Fibroblast of skin of left biceps (primary cell): ENCODE measurements at regions not wholly inside any gene's neighbourhood (a gene's known extent, or its start where the extent isn't known, plus 50 kb on each side); places are given as distances from the start of the nearest gene placed in this dataset.
"Not testable (repeated sequence)": the region's sequence is repeated elsewhere in the genome, so short reads cannot be mapped to it uniquely, and the experiment has no call there.

Experiments
- DNase-seq, 2 experiments: peaks; one replicate each; pipeline ENCODE4 v3.0.0-alpha.2; 2013; ENCODE audit warnings: low read depth in 2 of 2

DNA sequence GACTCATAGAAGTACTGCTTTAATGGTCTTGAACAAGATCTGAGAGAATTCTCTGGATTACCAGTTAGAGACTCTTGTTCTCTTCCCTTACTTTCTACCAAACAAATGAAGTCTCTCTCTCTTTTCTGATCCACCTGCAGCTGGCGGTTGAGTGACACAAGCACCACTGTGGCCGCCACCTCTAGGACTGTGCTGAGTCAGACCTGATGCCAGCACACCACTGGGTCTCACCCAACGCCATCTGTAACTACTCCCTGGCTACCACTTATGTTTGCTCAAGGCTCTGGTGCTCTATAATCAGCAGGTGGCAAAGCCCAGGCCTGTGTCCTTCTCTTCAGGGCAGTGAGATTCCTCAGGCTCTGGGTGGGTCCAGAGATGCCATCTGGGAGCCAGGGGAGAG lies 1173.5 kb downstream of the RPA4 start:
- DNase-seq: no peak

DNA sequence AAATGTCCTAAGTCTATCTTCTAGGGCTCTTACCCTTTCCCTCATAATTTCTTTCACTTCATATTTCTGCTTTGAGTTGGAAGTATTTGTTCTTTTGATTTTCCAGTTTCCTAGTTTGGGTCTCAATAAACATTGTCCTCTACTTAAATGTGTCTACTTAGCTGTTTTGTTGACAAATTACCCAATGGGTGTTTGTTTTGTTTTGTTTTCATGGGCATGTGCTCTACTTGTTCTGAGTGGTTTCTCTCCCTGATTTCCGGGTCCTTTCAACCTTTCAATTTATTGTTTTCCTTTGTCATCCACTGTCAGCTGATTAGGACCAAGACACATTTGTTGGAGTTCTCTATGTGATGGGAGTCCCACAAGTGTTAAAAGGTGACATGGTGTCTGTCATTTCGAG lies 1181.4 kb downstream of the RPA4 start:
- no peak for DNase-seq

DNA sequence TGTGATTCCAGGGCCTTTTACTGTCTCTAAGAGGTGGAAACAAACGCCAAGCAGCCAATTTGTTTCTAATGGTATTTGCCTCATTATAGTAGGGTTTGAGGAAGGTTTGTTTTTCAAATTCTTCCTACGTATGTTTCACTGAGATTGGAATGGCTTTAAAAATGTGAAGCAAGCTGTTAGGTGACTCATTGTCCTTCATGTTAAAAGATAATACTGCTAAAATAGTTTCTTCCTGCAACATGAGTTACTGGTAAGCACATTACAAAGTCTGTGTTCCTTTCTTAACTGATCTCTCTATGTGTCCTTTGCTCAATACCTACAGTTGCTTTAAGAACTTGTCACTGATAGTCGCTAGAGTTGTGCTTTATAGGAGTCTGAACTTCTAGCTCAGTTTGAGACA lies 1183.9 kb downstream of the RPA4 start:
- DNase-seq: no peak

DNA sequence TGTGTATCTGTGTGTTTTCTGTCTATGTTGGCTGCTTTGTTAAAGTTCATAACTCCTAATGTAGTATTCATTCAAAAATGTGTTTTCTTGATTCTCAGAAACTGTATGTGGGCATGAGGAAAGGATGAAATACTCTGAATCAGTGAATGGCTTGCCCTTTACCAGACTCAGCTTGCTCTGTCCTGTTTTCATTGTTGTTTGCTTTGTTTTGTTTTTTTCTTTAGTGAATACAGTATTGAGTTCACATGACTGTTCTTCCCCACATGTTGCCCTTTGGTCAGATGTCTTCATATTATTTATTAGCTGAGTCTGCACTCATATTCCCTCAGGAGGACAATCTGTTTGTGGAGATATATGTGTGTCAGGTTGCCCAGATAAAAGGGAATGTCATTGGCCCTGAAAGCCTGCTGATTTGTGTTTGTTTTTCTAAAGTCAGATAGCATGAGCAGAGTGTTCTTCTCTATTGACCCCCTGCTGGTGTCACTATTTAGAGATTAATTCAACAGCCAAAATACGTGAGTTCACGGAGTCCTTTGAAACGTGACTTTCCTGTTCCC lies 1184.4 kb downstream of the RPA4 start:
- no peak for DNase-seq

DNA sequence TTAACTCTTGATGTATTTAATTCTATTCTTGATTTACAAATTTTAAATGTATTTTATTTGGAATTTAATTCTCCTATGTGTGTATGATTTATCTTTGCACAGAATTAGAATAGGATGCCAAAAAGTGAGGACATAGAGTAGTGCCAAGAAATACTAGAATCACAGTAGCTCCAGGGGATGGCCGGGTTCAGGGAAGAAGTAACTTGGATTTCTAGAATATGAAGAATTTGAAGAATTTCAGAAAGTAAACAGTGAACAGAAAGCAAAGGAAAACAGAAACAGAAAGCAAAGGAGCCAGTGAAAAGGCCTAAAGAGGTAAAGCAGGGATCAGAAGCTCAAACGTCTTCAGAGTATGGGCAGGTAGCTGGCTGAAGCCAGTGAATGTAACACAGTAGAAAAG lies 1187.6 kb downstream of the RPA4 start:
- DNase-seq: no peak

DNA sequence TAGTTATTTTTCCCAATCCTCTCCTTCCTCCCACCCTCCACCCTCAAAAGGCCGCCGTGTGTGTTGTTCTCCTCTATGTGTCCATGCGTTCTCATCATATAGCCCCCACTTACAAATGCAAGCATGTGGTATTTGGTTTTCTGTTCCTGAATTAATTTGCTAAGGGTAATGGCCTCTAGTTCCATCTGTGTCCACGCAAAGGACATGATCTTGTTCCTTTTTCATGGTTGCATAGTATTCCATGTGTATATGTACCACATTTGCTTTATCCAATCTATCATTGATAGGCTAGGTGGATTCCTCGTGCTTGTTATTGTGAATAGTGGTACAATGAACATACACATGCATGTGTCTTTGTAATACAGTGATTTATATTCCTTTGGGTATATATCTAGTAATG lies 1193.7 kb downstream of the RPA4 start:
- DNase-seq: no peak

DNA sequence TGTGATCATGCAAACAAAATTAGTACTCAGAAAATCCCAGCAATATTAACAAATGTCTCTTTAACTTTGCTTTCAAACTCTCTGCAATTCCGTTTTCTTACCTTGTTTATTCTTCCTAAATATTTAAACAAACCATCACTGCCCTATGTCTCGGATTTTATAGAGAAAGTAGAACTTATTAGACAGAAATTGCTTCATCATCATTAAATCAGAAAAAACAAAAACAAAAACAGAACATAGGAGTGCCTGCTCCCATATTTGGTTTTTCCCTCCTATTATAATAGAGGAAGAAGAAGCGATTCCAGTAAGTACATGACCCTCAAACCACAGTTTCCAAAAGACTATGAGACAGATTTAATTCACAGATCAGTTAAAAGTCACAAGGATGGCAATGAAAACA lies 1228.0 kb downstream of the RPA4 start:
- DNase-seq: no peak

DNA sequence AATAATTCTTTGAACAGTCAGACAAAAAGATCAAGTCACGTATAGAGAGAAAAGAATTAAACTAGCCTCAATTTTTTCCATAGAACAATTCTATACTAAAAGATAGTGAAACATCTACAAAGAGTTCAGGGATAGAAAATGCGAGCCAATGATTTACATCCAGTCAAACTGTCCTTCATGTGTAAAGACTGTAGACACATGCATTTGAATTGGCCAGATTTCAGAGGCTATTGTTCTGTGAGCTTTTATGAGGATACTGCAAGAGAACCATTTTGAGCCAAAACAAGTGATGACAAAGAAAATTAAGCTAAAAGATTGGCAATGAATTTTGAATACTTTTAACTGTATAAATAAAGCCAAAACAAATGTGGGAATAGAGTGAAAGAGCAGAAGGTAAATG lies 1230.3 kb downstream of the RPA4 start:
- DNase-seq: no peak

DNA sequence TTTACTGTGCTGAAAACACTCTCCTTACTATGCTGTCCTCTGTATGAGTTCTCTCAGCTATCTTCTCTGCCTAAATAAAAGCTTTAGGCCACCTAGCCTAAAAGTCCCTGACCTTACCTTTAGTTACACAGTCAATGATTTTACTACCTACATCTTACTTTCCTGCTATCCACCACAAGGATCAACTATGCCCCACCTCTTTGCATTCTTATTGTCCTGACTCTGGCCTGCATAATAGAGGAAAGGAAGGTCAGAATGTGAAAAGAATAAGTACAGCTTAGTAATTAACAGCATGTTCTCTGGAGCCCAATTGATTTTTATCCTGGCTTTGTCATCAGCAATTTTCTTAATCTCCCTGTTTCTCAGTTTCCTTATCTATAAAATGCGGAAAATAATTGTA lies 1257.8 kb downstream of the RPA4 start:
- DNase-seq: no peak

DNA sequence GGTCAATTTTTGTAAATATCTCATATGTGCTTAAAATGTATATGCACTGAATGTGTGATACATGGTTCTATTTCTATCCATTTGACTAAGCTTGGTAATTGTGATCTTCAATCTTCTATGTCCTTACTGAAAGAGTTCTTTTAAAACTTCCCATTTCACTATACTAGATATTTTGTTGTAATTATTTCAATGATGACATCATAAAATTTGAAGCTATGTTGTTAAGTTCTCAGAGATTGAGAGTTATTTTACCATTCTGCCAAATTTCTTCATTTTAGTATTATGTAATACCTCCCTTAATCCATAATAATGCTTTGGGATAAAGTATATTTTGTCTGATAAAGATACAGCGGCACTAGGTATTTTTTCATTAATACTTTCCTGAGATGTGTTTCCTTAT lies 1307.3 kb downstream of the RPA4 start:
- DNase-seq: no peak

DNA sequence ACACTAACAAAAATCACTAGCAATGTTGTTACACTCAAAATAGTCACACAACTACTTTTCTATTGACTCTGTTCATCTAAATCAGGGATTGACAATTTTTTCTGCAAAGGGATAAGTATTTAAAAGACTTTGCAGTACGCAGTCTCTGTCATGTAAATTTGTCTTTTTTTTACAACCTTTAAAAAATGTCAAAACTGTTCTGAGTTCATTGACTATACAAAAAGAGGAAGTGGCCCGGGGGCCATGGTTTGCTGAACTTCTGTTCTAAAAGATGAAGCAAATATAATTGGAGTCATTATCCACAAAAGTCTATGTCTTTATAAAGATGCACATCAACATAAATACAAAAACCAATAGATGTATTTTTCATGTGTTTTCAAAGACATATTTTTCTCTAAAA lies 1310.3 kb downstream of the RPA4 start:
- DNase-seq: no peak

DNA sequence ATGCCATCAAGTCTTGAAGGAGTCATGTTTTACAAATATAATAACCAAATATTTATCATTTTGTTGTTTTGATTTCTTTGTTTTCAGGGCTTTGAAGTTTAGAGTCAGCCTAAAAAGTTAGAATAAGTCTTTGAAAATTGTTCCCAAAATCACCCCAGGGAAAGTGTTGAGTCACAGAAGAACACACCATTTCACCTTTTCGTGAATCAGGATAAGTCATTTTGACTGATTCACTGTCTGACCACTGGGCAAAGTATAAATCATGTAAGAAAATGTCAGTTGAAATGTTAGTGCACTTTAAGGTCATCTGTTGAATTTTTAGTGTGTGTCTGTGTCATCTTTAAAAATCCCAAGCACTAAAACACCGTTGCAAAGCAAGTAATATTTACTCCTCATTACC lies 1320.1 kb downstream of the RPA4 start:
- no peak for DNase-seq

DNA sequence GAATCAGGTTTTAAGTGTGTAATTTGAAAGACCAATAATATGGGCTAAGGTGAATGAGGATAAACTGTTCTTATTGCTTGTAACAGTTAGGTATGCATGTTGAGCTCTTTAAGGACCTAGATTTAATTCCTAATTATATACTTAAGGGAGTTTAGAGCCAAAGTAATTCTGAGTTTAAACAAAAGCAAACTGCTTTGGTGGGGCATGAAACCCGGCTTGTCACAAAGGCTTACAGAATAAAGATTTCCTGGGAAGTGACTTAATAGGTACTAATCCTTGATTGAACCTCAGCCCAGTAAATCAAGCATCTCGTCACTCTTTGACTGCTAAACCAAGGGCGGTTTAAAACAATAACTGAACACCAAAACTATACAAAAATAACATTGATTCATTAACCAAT lies 1324.2 kb downstream of the RPA4 start:
- DNase-seq: no peak

DNA sequence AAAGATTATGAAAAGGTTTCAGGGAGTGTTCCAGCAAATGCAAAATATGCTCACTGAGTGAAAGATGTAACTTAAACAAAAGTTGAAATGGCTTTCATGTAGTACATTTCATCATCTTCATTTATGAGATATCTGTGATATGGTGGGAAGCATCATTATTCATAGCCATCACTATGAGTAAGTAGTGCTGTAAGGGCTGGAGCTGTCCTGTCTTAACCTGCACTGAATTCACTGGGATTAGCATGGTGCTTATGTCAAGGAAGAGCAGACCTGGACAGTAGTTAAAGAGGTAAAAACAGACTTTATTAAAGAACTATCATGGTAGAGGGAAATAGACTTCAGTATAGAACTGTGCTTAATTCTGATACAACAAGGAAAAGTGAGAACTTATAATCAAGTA lies 1347.3 kb downstream of the RPA4 start:
- DNase-seq: no peak

DNA sequence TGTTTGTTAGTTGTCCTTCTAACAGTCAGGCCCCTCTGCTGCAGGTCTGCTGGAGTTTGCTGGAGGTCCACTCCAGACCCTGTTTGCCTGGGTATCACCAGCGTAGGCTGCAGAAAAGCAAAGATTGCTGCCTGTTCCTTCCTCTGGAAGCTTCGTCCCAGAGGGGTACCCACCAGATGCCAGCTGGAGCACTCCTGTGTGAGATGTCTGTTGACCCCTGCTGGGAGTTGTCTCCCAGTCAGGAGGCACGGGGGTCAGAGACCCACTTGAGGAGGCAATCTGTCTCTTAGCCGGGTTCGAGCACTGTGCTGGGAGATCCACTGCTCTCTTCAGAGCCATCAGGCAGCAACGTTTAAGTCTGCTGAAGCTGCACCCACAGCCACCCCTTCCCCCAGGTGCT lies 1356.4 kb downstream of the RPA4 start:
- not testable (repeated sequence) for DNase-seq

DNA sequence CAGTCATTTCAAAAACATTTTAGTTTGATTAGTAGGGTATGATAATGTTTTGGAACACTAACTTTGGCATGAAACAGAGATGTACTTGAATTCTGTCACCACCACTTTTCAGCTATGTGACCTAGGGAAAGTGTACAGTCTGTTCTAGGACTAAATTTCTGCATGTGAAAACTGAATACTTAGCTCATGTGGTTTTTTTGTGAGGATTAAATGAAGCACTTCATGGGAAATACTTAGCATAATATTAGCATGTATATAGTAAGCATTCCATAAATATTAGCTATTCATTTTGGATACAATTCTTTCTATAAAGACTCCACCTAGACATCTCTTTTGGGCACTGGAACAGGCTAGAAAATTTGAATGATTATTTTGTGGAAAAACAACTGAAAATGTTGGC lies 1379.4 kb downstream of the RPA4 start:
- no peak for DNase-seq

DNA sequence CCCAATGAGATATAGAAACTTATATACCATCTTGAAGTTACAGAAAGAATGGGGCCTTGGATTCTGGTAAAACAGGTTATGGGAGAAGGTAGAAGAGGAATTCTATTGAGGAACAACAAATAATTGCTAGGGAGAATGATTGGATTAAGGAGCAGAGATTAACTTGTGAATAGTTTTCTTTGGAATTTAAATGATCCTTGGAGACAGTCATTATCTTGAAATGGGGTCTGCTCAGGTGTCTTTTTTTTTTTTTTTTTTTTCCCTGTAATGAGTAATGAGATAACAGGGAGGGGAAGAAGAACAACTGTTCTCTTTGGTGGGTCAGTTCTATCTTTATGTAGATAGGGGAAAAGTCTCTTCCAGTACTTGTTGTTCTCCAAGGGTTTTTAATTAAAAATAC lies 1406.0 kb downstream of the RPA4 start:
- no peak for DNase-seq

DNA sequence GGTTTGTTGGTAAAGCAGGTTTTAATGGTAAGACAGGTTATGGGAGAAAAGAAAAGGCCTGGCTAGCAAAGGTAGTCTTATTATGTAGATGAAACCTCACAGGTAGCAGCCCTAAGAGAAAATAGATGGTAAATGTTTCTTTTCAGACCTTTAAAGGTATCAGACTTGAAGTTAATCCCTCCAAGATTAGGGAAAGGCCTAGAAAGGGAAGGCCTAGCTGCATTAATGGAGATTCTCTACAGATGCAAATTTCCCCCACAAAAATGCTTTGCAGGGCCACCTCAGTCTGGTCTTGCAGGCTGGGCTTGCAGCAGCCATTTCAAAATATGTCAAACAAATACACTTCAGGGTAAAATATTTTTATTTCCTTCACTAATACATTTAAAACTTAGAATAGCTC lies 1410.6 kb downstream of the RPA4 start:
- DNase-seq: no peak

DNA sequence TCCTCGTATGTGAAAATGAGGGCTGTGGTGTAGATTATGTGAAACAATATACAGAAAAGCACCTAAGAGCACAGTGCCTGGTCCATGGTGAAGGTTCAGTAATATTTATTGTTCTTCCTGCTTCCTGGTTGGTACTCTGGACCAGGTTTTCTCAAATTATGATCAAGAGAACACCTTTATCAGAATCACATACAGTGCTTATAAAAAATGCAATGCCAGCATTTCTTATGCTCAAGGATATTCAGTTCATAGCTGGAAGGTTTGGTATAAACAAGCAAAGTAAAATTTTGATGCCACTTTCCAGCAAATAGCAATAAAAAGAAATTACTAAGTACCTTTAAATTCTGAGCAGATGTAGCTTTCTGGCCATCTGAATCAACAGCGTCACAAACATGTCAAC lies 1412.4 kb downstream of the RPA4 start:
- DNase-seq: no peak

DNA sequence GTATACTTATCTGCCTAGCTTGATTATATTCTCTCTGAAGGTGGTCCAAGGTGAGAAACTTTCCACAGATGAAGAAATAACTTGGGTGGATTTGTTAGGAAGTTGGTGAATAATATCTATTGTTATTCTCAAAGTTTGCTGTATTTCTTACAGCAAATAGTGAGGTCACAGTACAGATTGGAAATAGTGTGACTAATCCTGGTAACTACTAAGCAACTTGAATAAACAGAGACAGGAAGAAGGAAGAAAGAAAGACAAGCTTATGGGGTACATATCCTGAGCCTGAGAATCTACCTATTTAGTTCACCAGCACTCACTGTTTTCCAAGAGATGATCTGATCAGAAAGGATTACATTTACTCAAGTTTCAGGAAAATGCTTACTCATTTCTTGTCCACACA lies 1416.1 kb downstream of the RPA4 start:
- no peak for DNase-seq

DNA sequence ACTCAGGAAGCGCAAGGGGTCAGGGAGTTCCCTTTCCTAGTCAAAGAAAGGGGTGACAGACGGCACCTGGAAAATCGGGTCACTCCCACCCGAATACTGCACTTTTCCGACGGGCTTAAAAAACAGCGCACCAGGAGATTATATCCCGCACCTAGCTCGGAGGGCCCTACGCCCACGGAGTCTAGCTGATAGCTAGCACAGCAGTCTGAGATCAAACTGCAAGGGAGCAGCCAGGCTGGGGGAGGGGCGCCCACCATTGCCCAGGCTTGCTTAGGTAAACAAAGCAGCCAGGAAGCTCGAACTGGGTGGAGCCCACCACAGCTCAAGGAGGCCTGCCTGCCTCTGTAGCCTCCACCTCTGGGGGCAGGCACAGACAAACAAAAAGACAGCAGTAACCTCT lies 1416.8 kb downstream of the RPA4 start:
- not testable (repeated sequence) for DNase-seq

DNA sequence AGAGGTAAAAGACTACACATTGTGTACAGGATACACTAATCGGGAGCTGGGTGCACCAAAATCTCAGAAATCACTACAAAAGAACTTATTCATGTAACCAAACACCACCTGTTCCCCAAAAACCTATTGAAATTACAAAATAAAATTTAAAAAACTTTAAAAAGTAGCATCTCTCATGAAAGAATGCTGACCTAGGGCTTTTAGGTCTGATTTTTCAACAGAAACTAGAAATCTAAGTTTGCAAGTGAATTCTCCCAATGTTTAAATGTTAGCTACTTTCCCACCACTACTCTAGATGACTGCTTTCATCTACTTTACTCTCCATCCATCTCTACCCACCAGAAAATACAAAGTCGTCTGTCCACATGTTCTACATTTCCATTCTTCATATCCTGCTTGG lies 1447.7 kb downstream of the RPA4 start:
- DNase-seq: no peak

DNA sequence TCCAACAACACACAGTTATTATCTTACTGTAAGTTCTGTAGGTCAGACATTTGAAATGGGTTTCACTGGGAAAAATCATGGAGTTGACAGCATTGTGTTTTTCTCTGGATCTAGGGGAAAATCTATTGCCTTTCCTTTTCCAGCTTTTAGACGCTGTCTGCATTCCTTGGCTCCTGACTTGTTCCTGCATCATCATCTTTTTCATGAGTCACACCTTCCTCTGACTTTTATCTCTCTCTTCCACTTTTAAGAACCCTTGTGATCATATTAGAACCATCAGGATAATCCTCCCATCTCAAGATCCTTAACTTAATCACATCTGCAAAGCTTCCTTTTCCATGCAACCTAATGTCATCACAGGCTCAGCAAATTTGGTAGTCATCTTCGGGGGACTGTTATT lies 1454.8 kb downstream of the RPA4 start:
- no peak for DNase-seq

DNA sequence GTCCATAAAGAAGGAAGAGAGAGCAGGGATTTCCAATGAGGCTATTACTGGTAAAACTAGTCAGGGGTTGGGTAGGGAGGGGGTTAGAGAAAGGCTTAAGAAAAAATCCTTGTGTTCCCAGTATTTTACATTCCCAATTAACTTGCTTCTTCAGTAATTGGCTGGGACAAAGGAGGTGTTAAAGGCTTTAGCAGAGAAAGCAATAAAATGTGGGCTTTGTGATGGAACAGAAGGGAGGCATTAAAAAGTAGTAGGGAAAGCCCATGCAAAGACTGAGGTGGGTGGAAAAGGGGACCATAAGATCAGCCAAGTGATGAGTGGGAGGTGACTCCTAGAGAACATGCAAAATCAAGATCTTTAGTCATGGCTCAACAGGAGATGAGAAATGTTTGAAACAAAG lies 1467.2 kb downstream of the RPA4 start:
- DNase-seq: no peak

DNA sequence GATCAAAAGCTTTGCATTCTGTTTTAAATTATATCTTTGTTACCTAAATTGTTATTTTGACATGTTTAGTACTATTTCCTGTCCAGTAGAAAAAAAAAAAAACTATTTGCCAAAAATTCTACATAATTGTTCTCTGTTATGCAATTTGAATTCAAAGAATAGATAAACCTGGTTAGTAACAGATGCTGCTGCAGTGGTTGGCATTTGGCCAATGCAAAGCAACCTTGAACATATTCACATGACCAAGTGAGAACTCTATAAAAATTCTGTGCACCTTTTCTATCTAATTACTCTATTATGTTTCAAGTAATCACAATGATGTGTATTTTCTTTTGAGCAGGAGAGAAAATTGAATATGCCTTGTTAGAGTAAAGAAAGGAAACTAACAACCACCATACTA lies 1473.4 kb downstream of the RPA4 start:
- DNase-seq: no peak
